Stimulated activated CD8-positive, alpha-beta memory T cell treated with anti-CD3 and anti-CD28 coated beads, Interleukin-15, amount 100 ng/mL, for 48 hours (primary cell): ENCODE measurements at regions not wholly inside any gene's neighbourhood (a gene's known extent, or its start where the extent isn't known, plus 50 kb on each side); places are given as distances from the start of the nearest gene placed in this dataset.

Experiments used
- DNase-seq, 2 donors: peaks; one replicate each; pipeline ENCODE4 v3.0.0-alpha.2; 2020; ENCODE audit warnings: low read depth in 2 of 2

GRCh38 chr4:178028481-178028880, 586.2 kb upstream of the AGA start:
- no peak for DNase-seq

GRCh38 chr4:178037459-178038214, 595.4 kb upstream of the AGA start:
- no peak for DNase-seq

- DNase-seq, result no peak
These were observed 614.8 kb upstream of the AGA start for GRCh38 chr4:178056996-178057395.

GRCh38 chr4:178063568-178063967, 621.3 kb upstream of the AGA start:
- no peak for DNase-seq

GRCh38 chr4:178066338-178066941, 624.2 kb upstream of the AGA start:
- no peak for DNase-seq

- DNase-seq, result no peak
These were observed 625.9 kb upstream of the AGA start for GRCh38 chr4:178068136-178068535.

- DNase-seq, result no peak
These were observed 627.9 kb upstream of the AGA start for GRCh38 chr4:178070163-178070562.

GRCh38 chr4:178080312-178080711, 638.1 kb upstream of the AGA start:
- no peak for DNase-seq

- DNase-seq, result no peak
These were observed 638.9 kb upstream of the AGA start for GRCh38 chr4:178081176-178081575.

GRCh38 chr4:178081896-178082295, 639.7 kb upstream of the AGA start:
- DNase-seq, result no peak

- no peak for DNase-seq
These were observed 640.7 kb upstream of the AGA start for GRCh38 chr4:178082906-178083305.

- DNase-seq, result no peak
These were observed 641.7 kb upstream of the AGA start for GRCh38 chr4:178083968-178084367.

GRCh38 chr4:178086320-178086719, 644.1 kb upstream of the AGA start:
- DNase-seq, result no peak

GRCh38 chr4:178090640-178091411, 648.6 kb upstream of the AGA start:
- DNase-seq, result no peak

GRCh38 chr4:178102139-178102538, 659.9 kb upstream of the AGA start:
- no peak for DNase-seq

GRCh38 chr4:178105242-178105641, 663.0 kb upstream of the AGA start:
- DNase-seq, result no peak

GRCh38 chr4:178136736-178137345, 694.6 kb upstream of the AGA start:
- DNase-seq, result no peak

GRCh38 chr4:178137732-178138471, 695.7 kb upstream of the AGA start:
- DNase-seq, result no peak

- DNase-seq, result no peak
These were observed 696.3 kb upstream of the AGA start for GRCh38 chr4:178138491-178138890.

- DNase-seq, result no peak
These were observed 698.2 kb upstream of the AGA start for GRCh38 chr4:178140326-178140915.

- DNase-seq, result no peak
These were observed 700.5 kb upstream of the AGA start for GRCh38 chr4:178142724-178143123.
